Activated gamma-delta T cell treated with anti-CD3 and anti-CD28 coated beads, Interleukin-2, amount 50 U/mL, for 16 hours (primary cell): ENCODE measurements at regions not wholly inside any gene's neighbourhood (a gene's known extent, or its start where the extent isn't known, plus 50 kb on each side); places are given as distances from the start of the nearest gene placed in this dataset.
"Not testable (repeated sequence)": the region's sequence is repeated elsewhere in the genome, so short reads cannot be mapped to it uniquely, and the experiment has no call there.

Experiments
- DNase-seq: peaks from one replicate; pipeline ENCODE4 v3.0.0-alpha.2; 2020; ENCODE audit warnings: low read depth

GRCh38 chr13:89343165-89343564, 1672.0 kb downstream of the SLITRK5 start:
- no peak for DNase-seq

GRCh38 chr13:89352384-89352783, 1681.2 kb downstream of the SLITRK5 start:
- no peak for DNase-seq

GRCh38 chr13:89361909-89362308, 1690.7 kb downstream of the SLITRK5 start:
- DNase-seq, result no peak

GRCh38 chr13:89363144-89363543, 1692.0 kb downstream of the SLITRK5 start:
- DNase-seq, result no peak

- no peak for DNase-seq
Observed at GRCh38 chr13:89372193-89372592, 1701.0 kb downstream of the SLITRK5 start.

GRCh38 chr13:89375839-89376238, 1704.7 kb downstream of the SLITRK5 start:
- DNase-seq, result no peak

GRCh38 chr13:89380101-89380500, 1708.9 kb downstream of the SLITRK5 start:
- no peak for DNase-seq

- no peak for DNase-seq
Observed at GRCh38 chr13:89382981-89383380, 1711.8 kb downstream of the SLITRK5 start.

- DNase-seq, result no peak
Observed at GRCh38 chr13:89383891-89384290, 1712.7 kb downstream of the SLITRK5 start.

GRCh38 chr13:89393758-89394304, 1722.7 kb downstream of the SLITRK5 start:
- DNase-seq, result no peak

GRCh38 chr13:89401264-89401675, 1730.1 kb downstream of the SLITRK5 start:
- no peak for DNase-seq

- DNase-seq, result no peak
Observed at GRCh38 chr13:89402211-89402610, 1731.0 kb downstream of the SLITRK5 start.

GRCh38 chr13:89406096-89406495, 1734.9 kb downstream of the SLITRK5 start:
- not testable (repeated sequence) for DNase-seq

- DNase-seq, result no peak
Observed at GRCh38 chr13:89407357-89407756, 1736.2 kb downstream of the SLITRK5 start.

- DNase-seq, result no peak
Observed at GRCh38 chr13:89432997-89433396, 1761.8 kb downstream of the SLITRK5 start.

GRCh38 chr13:89434624-89435023, 1763.5 kb downstream of the SLITRK5 start:
- not testable (repeated sequence) for DNase-seq

GRCh38 chr13:89454681-89455080, 1783.5 kb downstream of the SLITRK5 start:
- DNase-seq, result no peak

GRCh38 chr13:89455225-89455624, 1784.1 kb downstream of the SLITRK5 start:
- DNase-seq, result no peak

GRCh38 chr13:89455741-89456140, 1784.6 kb downstream of the SLITRK5 start:
- no peak for DNase-seq

- no peak for DNase-seq
Observed at GRCh38 chr13:89457977-89458376, 1786.8 kb downstream of the SLITRK5 start.

- DNase-seq, result no peak
Observed at GRCh38 chr13:89458456-89458855, 1787.3 kb downstream of the SLITRK5 start.

- DNase-seq, result not testable (repeated sequence)
Observed at GRCh38 chr13:89460895-89461294, 1789.7 kb downstream of the SLITRK5 start.

GRCh38 chr13:89465366-89465765, 1794.2 kb downstream of the SLITRK5 start:
- no peak for DNase-seq

- DNase-seq, result no peak
Observed at GRCh38 chr13:89468081-89468480, 1796.9 kb downstream of the SLITRK5 start.

- no peak for DNase-seq
Observed at GRCh38 chr13:89470901-89471300, 1799.7 kb downstream of the SLITRK5 start.
